GM19438 (cell line): ENCODE measurements at regions not wholly inside any gene's neighbourhood (a gene's known extent, or its start where the extent isn't known, plus 50 kb on each side); places are given as distances from the start of the nearest gene placed in this dataset.
A peak's percentile ranks its signal among the peaks of the same experiment; 100 is the strongest.
"Not testable (repeated sequence)": the region's sequence is repeated elsewhere in the genome, so short reads cannot be mapped to it uniquely, and the experiment has no call there.

Experiments
- ATAC-seq: cut with Tn5 transposase; IDR thresholded peaks from one replicate; pipeline ENCODE4 v1.9.1; 2021; ENCODE audit warnings: low read depth; ENCODE audit not compliant: unreplicated experiment

DNA sequence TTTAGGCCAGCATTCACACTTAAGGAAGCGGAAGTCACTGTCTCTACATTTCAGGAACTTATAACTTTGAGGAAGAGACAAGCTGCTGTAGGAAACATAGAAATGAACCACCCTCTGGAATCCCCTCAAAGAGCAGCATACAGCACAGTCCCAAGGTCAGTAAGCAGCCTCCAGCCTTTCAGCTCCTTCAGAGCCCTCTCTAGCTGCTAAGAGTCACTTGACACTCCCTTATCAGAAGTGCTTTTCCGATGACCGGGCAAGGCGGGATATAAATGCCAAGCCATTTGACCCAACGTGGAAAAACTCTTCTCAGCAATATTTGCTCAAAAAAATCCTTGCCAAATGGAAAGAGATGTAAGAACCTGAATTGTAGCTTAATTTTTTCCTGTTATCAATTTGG, 1284.3 kb downstream of the XPNPEP1 start:
- ATAC-seq, result no peak

DNA sequence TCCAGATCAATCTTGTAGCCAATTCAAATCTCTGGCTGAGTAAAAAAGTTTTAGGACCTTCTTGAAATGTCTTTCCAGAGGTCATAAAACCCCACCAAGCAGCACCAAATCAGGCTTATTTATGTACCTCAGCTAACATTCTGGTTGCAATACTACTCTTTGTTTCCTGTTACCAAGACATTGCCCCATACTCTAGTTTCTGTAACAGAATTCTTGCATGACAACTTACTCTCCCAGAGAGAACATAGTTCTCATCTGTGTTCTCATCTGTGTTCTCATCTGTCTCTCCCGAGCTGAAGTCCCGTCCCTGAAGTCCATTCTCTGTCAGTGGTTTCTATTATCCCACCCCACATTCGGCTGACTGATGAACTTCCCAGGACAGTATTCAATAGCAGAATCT, 1285.1 kb downstream of the XPNPEP1 start:
- ATAC-seq, result no peak

DNA sequence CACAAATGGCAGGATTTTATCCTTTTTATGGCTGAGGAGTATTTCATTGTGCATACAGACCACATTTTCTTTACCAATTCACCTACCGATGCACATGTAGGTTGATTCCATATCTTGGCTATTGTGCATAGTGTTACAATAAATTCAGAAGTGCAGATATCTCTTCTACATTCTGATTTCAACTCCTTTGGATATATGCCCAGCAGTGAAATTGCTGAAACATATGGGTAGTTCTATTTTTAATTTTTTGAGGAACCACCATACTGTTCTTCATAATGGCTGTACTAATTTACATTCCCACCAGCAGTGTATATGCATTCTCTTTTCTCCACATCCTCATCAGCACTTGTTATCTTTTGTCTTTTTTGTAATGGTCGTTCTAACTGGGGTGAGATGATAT, 1290.3 kb downstream of the XPNPEP1 start:
- ATAC-seq, result no peak

DNA sequence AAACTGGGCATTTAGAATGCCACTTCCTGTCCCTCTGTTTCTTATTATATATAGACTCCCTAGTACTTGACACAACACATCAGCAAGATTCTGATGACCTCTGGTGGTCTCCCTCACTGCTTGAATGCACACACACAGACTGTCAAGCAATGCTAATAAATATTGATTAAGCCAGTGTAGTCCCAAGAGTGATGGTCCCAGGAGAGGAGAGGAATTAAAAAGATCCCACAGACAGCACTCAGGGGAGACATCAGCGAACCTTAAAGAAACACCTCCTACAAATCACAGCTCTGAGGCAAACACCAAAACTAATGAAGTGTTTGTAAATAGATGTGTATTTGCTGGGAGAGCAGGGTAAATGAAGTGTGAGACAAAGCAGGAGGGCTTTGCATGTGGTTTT, 1291.2 kb downstream of the XPNPEP1 start:
- ATAC-seq, result no peak

DNA sequence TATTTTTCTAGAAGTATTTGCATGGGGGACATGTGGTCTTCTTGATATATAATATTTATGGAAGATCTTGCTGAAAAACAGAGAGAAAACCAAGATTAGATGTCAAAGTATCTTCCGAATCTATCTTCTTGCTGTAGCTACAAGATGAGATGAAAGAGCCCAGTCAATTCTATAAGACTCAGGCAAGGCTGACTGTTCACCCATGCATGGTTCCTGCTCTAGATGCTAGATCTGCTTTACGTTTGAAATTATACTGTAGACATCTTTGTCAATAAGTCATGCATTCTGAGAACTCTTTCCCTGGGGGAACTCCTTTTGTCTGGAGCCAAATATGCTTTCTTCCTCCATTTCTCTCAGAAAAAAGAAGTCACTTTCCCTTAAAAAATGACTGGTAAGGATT, 1292.0 kb downstream of the XPNPEP1 start:
- ATAC-seq, result peak; percentile 73

DNA sequence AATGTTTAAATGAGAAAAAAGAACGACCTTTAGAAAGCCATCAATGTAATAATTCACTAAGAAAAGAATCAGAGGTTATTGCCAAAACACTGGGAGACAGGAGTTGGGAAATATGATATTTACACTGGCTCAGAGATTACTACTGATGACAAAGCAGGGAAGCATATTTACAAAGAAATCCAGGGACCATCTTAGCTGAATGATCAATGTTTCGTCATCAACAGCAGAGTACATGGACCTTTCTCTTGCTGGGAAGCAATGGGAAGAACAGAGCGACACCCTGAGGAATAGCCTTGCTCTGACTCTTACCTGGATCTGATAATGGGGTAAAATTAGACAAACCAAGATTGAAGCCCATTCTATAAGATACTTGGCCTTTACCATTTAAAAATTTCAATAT, 1293.5 kb downstream of the XPNPEP1 start:
- ATAC-seq, result no peak

DNA sequence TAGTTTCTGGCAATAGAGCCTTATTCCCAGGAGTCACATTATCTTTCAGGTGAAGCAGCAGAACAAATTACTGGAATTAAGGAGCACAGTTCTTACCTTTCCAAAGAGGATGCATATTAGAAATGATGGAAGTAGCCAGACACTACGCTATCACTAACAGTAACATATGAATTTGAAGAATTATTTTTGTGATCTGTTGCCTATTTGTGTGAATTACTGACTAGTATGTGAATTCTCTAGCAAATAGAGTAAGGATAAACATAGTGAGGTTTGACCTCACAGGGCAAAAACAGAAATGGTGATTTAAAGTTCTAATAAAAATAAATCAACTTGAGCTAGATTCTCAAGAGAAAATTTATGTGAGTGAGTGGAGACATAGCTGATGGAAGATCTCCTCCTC, 1299.3 kb downstream of the XPNPEP1 start:
- ATAC-seq, result no peak

DNA sequence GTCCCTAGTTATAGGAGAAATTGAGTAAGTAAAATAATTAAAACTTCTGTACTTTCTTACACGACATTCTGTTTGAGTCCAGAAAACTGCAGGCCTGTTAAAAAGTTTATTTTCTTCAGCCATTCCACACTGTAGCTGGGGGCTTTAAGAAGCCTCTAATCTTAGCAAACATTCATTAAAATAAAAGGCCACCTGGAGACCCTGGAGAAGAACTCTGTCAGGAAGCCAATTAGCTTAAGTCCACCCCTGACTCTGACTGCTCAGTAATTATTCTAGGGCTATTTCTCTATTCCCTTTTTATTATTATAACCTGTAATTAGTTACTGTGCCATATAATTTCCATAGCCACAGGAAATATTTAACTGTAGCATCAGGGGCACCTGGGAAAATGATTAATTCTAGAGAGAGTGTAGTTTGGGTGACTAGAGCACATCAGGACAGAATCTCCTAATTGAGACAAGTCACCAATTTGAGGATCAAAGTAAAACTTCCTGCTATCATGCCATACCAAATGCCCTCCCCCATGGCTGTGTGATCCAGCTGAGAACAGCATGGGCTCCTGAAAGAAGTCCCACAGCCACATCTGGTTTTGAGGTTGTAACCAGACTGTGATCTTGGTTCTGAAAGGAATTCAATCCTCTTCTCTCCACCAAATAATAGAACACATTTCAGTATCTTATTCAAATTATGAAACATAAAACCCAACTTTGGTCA, 1302.3 kb downstream of the XPNPEP1 start:
- no peak for ATAC-seq

DNA sequence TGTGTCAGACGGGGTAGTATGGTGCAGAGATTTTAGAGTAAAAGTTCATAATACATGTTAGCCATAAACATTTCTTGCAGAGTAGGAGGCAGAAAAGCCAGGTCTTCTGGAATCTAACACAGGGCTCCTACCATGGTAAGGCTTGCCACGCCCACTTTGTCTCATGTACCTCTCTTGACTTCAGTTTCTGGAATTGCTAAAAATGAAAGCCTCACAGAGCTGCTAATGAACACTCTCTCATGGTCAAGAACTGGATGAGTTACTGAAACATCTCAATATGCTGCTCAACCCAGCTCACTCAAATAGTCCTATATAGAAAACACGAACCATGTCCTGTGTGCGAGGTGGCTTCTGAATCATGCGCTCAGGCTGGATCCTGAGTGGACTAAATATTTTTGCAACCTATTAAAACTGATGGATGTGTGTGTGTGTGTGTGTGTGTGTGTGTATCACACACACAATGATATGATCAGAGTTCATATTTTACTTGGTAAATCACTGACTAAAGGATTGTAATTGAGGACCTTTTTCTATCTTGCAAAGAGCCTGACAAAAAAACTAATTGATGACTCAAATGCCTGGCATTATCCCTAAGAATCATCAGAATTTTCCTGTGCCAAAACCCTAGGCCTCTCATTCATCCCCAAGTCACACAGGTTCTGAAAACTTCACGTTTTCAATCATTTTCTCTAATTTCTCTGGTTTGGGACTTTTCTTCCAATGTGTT, 1306.6 kb downstream of the XPNPEP1 start:
- ATAC-seq, result no peak

DNA sequence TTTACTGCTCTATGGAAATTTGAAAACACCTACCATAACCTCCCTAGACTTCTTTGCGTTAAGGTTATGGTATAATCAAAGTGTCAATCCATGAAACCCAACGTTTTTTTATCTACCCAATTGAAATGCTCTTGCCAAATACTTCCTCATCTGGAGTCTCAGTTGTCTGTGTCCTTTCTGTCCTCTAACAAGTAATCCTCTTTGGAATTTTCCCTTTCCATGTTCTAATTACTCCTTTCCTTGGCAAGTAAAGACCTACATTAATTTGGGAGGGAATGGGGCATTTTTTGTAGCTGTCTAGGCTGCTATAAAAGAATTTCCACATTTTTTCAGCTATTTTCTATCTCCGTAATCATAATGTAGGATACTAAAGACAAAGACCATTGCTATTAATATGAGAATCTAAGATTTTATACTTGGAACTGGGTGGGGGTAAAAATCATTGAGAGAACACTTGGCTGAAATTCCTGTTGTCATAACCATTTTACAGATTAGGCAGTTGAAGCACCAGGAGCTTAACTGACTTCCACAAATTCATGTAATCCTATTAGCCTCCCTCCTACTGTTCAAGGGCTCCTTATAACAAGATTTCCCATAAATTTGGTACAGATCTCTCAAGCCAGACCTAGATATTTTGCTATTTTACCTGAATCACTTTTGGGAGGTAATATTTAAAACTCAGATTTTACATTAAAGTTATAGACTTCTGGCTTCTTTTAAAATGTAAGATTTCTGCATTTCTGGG, 1307.6 kb downstream of the XPNPEP1 start:
- no peak for ATAC-seq

DNA sequence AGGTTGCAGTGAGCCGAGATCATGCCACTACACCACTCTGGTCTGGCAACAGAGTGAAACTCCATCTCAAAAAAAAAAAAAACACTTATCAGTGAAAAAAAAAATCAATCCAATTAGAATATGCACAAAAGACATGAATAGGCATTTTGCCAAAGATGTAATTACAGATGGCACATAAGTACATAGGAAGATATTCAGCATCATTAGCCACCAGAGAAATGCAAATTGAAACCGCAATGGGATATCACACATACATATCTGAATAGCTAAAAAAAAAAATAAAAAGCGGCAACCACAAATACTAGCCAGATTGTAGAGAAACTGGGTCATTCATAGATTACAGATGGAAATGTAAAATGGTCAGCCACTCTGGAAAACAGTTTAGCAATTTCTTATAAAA, 1310.8 kb downstream of the XPNPEP1 start:
- no peak for ATAC-seq

DNA sequence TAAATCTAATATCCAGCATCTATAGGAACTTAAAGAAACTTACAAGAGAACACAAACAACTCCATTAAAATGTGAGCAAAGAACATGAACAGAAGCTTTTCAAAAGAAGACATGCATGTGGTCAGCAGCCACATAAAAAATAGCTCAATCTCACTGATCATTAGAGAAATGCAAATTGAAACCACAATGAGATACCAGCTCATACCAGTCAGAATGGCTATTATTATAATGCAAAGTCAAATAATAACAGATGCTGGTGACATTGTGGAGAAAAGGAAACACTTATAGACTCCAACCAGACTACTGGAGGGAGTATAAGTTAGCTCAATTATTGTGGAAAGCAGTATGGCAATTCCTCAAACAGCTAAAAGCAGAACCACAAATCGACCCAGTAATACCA, 1314.5 kb downstream of the XPNPEP1 start:
- no peak for ATAC-seq

DNA sequence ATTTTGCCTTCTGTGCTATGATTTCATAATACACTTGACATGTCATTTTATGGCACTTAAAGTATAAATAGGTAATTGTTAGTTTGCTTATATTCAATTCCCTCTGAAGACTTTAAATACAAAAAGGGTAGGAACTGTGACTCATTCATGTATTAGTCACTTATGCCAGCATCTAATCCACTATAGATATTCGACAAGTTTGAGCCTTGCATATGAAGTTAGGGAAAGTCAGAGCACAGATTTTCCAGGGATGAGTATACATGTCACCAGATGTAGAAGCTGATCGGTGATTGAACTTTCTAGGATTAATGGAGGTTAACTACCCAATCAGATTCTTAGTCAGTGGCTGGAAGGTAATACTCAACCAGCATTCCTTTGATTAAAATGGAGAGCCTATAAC, 1321.5 kb downstream of the XPNPEP1 start:
- ATAC-seq, result no peak

DNA sequence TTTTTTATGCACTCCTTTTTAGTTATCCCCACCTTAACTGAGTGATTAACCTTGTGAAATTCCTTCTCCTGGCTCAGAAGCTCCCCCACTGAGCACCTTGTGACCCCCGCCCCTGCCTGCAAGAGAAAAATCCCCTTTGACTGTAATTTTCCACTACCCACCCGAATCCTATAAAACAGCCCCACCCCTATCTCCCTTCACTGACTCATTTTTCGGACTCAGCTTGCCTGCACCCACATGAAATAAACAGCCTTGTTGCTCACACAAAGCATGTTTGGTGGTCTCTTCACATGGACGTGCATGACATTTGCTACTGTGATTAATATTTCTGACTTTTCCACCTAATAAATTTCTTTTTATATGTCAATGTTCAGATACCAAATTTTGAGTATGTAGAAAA, 1322.8 kb downstream of the XPNPEP1 start:
- not testable (repeated sequence) for ATAC-seq

DNA sequence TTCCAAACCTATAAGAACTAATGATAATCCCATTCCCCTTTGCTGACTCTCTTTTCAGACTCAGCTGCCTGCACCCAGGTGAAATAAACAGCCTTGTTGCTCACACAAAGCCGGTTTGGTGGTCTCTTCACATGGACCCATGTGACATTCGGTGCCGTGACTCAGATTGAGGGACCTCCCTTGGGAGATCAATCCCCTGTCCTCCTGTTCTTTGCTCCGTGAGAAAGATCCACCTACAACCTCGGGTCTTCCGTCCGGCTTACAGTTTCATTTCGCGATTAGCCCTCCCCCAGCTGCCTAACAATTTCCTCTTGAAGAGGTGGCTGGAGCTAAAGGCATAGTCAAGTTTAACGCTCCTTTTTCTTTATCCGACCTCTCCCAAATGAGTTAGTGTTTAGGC, 1324.0 kb downstream of the XPNPEP1 start:
- not testable (repeated sequence) for ATAC-seq

DNA sequence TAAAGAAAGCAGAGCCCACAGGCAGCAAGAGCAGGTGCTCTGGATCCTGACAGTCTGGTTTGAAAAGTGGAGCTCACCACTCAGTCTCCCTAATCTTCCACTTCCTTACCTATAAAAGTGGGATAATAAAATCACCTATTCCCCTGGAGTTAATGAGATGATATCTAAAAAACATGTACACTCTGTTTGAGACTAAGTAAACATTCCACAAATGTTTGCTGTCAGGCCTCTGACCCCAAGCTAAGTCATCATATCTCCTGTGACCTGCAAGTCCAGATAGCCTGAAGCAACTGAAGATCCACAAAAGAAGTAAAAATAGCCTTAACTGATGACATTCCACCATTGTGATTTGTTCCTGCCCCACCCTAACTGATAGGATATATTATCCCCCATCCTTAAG, 1324.5 kb downstream of the XPNPEP1 start:
- no peak for ATAC-seq

DNA sequence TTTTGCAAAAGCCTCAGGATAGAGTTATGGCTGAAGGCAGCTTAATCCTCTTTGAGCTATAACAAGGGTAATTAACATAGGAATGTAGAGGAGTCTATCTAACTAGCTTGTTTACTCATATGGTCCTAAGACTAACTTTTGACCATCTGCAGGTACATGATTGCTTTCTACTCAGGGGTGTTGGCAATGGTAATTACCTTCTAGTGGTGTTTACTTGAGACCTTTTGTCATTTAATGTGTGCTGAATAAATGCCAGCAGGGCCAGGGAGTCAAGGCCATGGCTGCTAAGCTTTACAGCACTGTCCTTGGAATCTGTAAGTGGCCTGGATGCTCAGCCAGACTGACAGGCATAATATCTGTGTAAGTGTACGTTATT, 1325.0 kb downstream of the XPNPEP1 start:
- no peak for ATAC-seq

DNA sequence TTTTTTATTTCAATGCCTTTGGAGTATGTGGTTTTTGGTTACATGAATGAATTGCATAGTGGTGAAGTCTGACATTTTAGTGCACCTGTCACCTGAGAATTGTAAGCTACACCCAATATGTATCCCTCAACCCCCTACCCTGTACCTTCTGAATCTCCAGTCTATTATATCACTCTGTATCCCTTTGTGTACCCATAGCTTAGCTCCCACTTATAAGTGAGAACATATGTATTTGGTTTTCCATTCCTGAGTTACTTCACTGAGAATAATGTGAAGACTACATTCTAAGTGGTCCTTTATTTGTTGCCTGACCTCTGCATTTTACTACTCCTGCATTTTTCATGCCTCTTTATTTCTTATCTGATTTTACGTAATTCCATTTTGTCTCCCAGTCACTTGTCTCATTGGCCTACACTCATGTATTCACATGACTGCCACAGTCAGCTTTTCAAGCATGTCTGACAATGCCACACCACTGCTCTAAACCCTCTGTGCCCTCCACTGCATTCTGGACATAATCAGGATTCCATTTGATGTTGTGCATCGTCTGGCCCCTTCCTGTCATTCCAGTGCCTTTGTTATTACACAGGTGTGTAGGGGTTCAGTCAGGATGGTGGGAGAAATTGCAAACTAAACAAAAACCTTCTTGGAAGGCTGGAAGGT, 1325.5 kb downstream of the XPNPEP1 start:
- ATAC-seq, result no peak

DNA sequence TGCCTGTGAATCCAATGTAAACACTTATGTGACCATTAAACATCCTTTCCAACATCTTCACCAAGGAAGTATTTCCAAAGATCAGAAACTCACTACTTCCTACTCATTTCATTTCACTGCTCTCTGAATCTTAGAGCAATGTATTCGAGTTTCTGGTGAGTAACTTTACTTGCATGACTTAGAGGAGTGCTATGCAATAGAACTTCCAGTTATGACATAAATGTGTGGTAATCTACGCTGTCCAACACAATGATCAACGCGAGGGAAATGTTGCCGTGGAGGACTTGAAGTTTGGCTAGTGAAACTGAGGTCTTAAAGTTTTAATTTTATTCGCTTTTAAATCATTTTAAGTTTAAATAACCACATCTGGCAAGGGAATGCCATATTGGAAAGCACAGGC, 1326.3 kb downstream of the XPNPEP1 start:
- ATAC-seq, result no peak

DNA sequence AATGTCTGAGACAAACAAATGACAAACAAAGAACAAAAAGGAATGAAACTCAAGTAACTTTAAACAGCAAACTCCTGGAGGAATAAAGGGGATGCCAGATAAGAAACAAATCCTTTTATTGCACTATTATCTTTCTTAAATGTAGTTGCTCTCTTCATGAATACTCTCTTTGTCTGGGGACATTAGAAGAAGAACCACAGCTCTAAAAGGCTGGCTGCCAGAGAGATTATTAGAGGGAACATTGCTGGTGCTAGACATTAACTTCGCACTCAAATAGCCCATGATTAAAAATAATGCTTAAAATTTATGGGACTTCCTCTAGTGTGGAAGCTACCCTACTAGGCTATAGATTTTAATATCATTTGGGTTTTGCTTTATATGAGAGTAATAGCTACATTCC, 1330.4 kb downstream of the XPNPEP1 start:
- no peak for ATAC-seq

DNA sequence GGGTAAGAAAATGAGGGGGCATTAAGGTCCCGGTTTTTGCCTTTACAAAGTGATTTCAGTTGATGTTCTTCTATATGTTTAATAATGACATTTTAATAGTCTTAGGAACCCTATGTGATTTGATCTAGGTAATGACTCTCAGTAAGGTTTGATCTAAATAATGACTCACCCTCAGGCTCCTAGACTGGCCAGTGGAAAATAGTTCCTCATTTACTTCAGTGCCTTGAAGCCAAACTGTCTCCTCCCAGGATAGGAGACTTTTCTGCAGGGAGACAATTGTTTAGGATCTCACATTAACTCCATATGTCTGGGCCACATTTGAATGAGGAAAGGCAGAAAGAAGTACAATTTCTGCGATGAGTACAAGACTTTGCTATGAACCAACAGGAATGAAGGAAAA, 1331.9 kb downstream of the XPNPEP1 start:
- no peak for ATAC-seq
